ENCODE measurements at regions not wholly inside any gene's neighbourhood (a gene's known extent, or its start where the extent isn't known, plus 50 kb on each side); places are given as distances from the start of the nearest gene placed in this dataset.
"Not testable (repeated sequence)": the region's sequence is repeated elsewhere in the genome, so short reads cannot be mapped to it uniquely, and the experiment has no call there.

GRCh38 chr10:45511926-45512325, 137.9 kb downstream of the ALOX5 start:
- not testable (repeated sequence) for TF ChIP-seq CTCF (IDR thresholded peaks at IDR 0.05; ENCODE audit: poor library complexity, severe bottlenecking); EZH2 (IDR thresholded peaks at IDR 0.05; ENCODE audit: borderline replicate concordance, insufficient read depth, low read length, poor library complexity, severe bottlenecking)
